GM21619 (cell line): ENCODE measurements at regions not wholly inside any gene's neighbourhood (a gene's known extent, or its start where the extent isn't known, plus 50 kb on each side); places are given as distances from the start of the nearest gene placed in this dataset.

Source experiments
- ATAC-seq: cut with Tn5 transposase; IDR thresholded peaks from one replicate; pipeline ENCODE4 v1.9.1; 2021; ENCODE audit not compliant: unreplicated experiment

DNA sequence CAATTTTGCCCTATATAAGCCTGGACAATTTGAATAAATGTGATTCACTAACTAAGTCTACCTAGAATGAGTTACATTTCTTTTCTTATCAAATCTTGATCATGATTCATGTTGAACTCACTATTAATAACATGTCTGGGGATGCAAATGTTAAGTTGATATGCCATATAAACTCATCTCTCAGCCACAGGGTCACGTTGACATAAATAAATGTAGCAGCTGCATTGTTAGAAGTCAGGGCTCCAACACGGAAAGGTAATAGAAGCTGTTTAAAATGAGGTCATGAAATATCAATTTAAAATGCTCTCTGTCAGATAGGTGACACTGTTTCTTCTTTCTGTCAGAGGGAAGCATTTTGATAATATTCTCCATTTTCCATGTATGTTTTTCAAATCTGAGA is 521.9 kb downstream of the CCDC85A start:
- ATAC-seq = no peak

DNA sequence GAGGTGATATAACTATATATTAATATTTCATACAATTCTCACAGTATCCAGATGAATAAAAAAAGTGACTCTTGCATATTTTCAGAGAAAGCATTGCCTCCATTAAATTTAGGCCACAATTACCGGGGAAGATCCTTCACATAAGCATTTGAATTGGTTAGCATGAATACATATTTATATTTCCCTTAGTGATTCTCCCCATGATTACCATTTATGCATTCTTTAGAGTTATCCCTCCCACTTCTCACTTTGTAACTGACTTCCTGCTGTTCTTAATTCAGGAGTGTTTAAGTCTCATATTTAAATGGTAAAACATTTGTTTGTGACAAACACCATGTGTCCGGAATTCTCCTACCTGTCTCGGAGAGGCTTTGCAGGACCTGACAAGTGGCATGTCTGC is 523.4 kb downstream of the CCDC85A start:
- no peak for ATAC-seq

DNA sequence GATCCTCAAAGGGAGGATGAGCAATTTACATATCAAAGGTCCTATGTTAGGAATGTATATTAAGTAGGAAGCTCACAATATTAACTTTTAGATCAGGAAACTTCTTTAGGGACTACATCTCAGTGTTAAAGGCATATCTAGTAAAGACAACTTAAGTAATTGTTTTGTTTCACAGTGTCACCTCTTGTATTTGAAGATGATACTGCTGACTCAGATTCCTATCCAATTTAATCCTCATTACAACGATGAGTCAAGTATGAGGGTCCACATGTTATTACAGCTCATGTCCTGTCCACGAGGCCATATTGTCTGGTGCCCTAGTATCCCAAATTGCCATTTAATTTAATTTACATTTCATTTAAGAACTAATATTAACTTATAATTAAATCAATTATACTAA is 523.9 kb downstream of the CCDC85A start:
- no peak for ATAC-seq

DNA sequence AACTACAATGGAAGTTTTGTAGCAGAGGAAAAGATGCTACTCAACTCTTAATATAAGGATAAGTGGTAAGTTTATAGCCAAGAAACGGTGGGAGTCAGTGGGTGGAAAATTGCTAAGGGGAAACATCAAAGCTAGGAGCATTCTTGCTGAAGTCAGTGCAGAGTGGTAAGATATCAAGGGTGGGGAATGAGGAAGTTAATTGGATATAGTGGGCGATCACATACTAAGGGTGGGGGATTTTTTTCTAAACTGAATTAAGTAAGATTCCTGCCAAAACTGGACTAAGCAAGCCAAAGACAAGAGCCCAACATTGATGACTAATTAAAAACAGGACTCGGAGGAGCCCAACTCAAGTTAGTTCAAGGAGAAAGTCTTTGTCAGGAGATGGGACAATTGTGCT is 525.4 kb downstream of the CCDC85A start:
- ATAC-seq = no peak

DNA sequence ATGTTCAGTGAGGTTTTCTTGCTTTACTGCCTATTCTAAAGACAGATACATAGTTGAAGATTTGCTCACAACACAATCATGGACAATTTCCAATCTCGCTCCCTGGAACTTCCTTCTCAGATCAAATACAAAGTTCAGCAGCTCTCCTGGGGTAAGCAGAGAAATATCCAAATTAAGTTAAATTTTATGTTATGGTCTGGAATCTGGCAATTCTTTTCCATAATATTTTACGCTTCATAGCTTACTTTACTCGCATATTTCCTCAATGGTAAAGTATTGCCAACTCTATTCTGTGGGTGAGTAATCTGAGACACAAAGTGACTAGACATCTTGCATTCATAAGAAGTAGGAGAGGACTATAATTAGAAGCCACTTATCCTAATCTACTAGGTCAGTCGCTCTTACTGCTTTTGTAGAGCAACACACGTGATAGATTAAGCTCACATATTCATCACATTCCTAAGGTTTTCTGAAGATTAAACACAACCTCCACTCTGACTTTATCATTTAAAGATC is 529.4 kb downstream of the CCDC85A start:
- ATAC-seq = no peak

DNA sequence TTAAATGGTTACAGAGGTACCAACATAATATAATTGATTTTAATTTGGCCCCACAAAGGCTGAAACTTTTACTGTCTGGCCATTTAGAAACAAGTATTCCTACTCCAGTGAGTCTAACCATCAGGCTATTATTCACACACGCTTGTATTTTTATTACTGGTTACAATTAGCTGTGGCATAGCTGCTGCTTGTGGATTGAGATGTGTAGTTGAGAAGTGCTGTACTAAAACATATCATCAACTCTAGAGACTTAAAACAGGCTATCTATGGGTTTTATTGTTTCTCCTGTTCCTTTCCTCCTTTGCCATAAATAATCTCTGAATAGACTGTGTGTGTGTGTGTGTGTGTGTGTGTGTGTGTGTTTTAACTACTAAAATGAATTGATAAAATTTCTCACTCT is 530.2 kb downstream of the CCDC85A start:
- no peak for ATAC-seq

DNA sequence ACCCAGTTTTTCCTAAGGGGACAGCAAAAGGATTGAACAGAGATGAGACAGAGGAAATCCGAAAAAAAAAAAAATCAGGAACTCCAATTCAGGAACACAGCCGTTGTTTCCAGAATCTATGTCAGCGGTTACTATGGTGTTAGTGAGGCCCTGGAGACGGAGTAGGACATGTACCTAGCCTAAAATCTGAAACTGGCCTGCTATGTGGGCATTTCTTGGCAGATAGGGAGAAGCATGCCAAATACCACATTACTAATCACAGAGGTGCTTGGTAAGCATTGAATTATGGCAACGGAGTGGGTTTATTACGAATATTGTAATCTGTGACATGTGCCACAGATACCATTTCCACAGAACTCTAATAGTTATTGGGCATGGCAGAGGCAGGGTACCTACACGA is 530.6 kb downstream of the CCDC85A start:
- no peak for ATAC-seq

DNA sequence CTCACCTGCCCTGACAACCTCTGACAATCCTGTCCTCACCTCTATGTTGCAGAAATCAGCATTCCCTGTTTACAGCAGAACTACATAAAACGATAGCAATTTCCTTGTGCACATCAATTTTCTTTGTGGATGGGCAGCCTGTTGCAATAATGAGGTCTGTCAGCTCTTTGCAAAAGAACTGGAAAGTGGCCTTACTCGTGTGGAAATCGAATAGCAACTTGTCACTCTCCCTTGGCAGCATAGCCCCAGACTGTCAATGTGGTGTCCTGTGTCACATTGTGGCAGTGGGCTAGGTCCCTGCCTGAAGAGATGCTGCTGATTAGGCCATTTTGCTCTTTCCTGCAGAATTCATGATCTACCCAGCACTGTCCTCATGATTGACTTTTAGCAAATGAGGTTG is 531.9 kb downstream of the CCDC85A start:
- no peak for ATAC-seq

DNA sequence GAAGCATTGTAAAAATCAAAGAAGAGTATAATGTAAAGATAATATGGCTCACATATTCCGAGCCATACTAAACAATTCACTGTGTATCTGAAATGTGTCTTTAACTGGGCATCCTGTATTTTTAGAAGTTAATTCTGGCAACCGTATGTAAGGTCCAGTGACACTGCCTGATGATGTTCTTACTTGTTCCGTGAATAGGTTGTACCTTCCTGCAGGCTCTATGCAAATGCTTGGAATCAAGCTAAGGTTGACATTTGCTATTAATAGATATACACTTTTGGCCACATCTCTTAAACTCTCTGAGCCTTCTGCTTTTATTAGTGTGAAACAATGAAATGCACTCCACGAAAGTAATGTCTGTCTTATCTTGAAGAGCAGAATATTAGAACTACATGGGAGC is 534.6 kb downstream of the CCDC85A start:
- ATAC-seq = no peak

DNA sequence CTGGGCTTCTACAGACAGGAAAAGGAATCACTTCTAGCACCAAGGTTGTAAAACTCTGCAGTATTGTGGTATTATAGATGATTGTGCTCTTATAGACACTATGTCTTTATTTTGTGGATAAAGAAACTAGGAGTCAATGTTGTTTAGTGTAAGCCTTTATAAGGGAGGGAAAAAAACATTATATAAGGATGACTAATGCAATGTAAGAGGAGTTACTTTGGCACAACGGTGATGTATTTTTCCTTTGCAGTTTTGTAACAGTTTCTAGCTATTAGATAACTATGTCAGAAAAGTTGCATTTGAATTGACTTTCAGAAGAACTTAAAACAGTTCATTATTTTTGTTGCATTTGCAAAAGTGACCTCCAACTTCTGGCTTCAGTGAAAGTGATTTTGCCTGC is 545.4 kb downstream of the CCDC85A start:
- no peak for ATAC-seq

DNA sequence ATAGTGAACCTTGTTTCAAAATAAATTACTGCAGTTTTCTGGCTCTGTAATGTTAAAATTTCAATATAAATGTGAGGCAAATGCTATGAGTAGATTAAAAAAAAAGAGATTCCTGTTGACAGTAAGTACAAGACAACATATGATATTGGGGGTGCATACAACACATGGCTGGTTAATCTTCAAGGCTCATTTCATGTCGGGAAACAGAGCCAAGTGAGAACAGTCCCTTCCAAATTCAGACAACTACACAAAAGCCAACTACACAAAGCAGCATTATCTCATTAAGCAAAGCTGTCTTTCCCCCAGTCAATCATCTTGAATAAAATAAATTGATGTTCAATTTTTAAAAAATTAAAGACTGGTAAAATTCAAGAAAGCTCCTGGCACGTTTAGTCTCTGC is 549.2 kb downstream of the CCDC85A start:
- no peak for ATAC-seq

DNA sequence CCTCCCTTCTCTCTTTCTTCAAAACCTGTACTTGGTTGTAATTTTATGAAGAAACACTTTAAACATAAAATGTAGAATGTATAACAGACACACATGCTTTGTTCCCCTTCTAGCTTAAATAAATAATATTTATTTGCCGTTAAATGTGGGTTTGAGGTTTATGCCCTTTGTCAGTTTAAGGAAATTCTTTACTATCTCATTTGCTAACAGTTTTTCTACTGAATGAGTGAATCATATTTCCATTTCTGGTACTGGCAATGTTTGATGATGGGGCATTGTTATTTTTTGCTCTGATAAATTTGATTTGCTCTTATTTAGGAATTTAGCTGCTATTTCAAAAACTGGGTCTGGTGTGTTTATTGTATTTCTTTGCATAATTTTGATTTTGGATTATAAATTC is 555.6 kb downstream of the CCDC85A start:
- ATAC-seq = no peak

DNA sequence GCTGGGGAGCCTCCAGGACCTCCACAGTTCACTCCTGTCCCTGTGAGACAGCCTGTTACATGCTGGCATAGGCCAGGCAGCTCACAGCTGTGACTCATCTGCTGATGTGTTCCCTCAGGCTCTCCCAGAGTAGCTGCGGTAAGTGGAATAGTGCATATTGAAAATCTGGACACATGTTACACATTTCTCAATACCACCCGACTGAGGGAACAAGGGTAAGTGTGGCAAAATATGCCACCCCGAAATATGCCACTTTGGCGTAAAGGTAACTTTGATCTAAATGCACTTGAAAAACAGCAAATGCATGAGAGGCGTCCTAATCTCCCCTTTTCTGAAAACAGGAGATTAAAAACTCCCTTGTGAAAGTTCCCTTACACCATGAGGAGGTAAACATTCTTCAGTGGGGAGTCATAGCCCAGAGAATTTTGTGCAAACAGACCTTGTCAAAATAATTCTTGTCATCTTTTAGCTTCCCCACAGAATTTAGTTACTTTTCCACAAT is 557.9 kb downstream of the CCDC85A start:
- ATAC-seq = no peak

DNA sequence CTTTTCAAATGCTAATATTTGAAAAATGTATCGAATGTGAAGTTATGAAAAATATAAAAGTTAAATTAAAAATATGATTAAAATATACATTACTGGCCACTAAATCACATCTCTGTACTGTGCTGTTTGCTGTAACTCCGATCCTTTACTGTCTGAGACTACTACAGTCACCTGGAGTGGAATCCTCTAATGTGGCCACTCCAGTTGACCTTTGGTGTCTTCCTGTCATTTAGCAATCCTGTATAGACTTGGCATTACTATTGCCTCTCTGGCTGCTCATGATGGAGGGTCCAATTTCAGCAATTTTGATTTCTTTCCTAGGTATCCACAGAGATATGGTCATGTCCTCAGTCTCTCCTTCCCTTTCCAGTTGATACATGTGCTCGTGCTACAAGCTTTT is 560.0 kb downstream of the CCDC85A start:
- no peak for ATAC-seq

DNA sequence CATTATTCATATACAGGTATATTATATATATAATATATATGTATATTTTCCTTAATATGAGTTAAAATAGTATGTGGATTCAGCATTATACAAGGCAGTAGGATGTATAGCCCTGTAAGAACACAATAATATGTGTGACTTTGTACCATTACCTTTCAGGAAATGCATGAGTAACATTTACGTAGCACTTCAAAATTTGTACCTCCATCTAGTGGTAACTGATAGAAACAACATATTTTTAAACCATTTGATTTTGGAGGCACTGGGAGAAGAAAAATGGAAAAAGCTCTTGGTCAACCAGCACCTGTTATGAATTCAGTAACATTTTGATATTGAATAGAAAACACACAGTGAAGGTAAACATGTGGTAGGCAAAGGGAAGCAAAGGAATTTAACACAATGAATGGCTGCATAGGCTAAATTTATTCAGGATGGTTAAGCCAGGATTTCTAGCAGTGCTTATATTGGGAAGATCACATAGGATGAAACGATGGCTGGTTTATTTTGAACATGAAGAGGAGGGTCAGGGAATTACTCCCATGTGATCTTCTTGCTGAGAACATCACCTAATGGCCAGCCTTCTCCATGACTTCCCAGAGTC is 565.5 kb downstream of the CCDC85A start:
- no peak for ATAC-seq

DNA sequence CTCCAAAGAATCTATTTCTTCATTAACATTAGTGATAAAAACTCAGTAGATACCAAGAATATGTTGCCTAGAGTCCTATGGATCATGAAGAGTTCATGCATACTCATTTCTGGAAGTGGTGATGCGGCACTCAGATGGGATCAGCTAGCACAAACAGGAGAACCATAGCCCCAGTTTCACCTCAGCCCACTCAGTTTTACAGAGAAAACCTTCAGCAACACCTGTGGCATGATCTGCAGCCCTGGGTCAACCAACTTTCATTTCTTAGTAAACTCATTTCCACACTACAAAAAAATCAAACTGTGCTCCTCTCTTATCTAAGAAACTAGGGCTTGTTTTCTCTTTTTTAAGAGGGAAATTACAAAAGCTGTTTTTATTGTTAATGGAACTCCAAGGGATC is 569.4 kb downstream of the CCDC85A start:
- no peak for ATAC-seq

DNA sequence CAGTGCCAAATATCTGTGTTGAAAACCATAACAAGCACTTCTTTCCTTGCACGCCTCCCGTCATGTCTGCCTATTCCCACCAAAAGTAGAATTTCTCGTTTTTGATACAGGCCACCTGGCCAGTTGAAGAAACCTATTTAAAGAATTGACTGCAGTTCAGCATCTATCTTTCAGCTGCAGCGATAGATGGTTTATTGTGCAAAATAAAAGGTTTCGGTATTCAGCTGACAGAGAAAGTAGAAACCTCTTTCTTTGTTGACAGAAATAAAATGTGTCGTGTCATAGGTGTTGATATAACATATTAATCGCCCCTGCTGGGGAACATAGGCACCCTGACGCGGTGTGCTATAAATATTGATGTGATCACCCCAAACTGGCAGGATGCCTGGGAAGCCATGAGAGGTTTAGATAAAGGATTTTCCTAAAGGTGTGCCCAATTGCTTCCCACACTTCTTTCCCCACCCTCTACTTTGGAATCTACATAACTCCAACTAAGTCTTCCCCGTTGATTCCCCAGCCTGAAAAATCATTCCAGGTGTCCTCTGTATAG is 570.4 kb downstream of the CCDC85A start:
- ATAC-seq = no peak

DNA sequence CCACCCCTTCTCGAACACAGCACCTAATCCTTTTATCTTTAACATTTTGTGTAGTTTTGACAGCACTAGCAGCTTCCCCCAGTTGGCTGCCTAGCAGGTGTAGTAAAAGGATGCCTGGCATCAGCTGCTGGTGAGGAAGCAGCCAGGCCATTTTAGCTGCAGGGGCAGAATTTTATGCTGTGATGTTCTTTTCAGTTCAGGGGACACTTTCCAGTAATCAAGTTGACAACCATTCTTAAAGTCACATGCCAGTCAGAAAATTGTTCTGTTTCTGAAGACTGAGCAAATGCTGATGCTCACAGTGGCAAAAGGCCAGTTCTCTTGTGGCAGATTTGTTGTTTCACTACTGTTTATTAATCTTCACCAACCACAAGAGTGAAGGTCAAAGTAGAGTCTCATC is 570.8 kb downstream of the CCDC85A start:
- ATAC-seq = no peak

DNA sequence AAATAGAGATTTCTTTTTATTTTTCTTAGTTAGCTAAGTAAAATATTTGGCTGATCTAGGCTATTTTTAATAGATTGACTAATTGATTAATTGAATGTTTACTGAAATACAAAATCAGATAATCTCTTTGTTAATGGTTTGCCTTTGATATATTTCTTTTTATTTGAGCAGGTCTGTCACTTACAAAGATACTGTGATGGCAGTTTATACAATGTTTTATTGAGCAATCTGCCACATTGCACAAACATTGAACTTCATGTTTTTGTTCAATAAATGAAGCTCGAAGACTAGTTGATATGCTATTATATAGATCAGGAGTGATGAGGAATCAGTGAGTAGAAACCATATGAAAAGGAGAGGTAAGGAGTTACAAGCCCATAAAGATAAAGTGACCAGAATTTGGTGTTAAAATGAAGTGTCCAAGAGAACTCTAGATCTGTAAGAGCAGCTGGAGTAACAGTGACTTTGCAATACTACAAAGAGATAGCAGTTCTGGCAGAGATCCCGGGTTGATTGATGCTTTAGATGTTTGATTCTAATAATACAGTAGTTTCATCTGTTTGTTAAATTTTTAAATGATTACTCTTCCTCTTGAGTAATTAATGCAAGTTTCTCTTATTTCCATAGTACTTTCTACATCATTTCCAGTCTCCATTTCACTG is 574.2 kb downstream of the CCDC85A start:
- no peak for ATAC-seq

DNA sequence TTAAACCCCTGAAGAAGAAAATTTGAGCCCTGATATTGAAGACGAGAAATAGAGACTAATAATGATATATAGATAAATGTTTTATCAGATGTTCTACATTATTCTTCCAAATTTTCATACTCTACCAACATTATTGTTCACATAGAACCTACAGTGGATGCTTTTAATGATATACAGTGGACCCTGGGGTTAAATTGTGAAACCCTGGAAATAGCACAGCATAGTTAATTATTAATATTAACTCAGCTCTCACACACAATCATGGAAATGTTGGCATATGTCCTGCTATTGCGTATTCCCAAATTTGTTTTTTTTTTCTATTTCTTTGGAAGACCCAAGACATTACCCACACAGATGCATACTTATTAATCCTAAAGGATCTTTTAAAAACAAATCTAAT is 579.9 kb downstream of the CCDC85A start:
- ATAC-seq = no peak

DNA sequence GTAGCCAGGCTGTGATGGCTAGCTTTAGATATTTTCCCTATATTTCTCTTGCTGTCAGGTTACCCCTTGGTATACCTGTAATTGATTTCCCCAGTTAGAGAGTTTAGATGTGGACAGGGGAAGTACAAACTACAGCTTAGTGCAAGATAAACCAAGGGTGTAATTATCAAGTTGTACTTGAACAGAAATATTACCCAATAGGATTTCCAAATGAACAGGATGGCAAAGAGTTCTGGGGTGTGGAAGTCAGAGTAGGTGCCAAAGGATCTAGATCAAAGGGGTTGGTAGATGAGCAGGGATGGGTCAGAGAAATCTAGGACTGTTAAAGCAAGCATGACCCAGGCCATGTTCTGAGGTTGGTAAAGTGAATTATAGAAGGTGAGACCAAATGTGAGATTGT is 585.2 kb downstream of the CCDC85A start:
- ATAC-seq = no peak

DNA sequence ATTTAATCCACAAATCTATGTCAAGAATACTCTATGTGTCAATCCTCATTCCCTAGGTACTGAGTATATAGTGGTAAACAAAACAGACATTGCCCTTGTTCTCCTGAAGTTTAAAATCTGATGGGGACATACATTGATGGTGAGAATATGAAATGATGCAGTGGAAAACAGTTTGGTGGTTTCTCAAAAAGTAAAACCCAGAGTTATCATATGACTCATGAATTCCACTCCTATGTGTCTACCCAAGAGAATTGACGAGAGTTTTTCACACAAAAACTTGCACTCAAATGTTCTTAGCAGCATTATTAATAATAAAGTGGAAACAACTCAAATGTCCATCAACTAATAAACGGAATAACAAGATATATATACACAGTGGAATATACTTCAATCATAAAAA is 586.7 kb downstream of the CCDC85A start:
- ATAC-seq = no peak

DNA sequence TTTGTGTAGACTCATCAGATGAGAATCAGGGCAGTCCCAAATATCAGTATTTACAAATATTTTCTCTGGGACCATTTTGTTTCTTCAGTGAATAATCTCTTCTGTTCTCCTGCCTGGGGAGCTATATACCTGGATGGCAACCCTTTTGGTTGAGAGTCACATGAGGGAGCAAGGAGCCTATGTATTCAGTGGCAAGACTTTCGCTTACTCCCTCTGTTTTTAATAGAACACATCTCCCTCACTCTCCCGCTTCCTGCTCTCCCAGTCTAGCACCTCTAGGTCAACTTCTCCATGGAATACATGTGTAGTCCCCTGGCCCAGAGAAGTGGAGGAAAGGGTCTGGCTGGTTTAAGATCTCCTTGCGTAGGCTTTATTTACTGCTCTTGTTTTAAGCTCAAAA is 600.3 kb downstream of the CCDC85A start:
- no peak for ATAC-seq
